K562 (cell line): ENCODE measurements at regions not wholly inside any gene's neighbourhood (a gene's known extent, or its start where the extent isn't known, plus 50 kb on each side); places are given as distances from the start of the nearest gene placed in this dataset.

Experiments used
- ATAC-seq: fragments of 200-7000 bp; cut with Tn5 transposase; 3 replicates; pipeline ENCODE4 v1.9.1; 2020; ENCODE audit warnings: moderate library complexity
- BruUV-seq: library from RNA; stranded (reverse); fragments of 400-500 nt; replicated peaks from 2 replicates; lab custom pipeline; 2021; lab: Mats Ljungman, UMichigan
- CTCF ChIA-PET: fragments of 300-600 bp; formaldehyde crosslinking; extraction: SDS; loops from one replicate; lab custom pipeline; 2021; ENCODE audit warnings: low intra/inter-chr PET ratio; lab: Yijun Ruan, JAX
- POLR2A ChIA-PET: fragments of 300-600, 350-650 bp; sonication (Branson Sonifier 250); formaldehyde crosslinking; extraction: SDS; loops from one replicate; lab custom pipeline; 2021; ENCODE audit warnings: antibody characterized with exemption, inconsistent platforms; lab: Yijun Ruan, JAX
- DNase-seq, 4 experiments: peaks; one replicate each; pipeline versions ENCODE4 v3.0.0 to v3.0.0-alpha.2; 2011 to 2018; ENCODE audit warnings: low spot score in 3 of 4, mixed read lengths in 3 of 4; ENCODE audit errors: extremely low read depth in 1 of 4
- FAIRE-seq: peaks from 2 replicates; lab custom pipeline; 2011; peaks lifted over from hg19 to GRCh38; lab: Jason Lieb, UNC
- H2AFZ ChIP-seq: 2 replicates; pipeline ENCODE4 v1.6.0; 2011; ENCODE audit warnings: low read depth, low read length, control low read depth, inconsistent platforms
- H3K27ac ChIP-seq: fragments of 200-600 bp; 3 replicates; pipeline ENCODE4 v1.8.0; 2011; ENCODE audit warnings: low read depth, mild to moderate bottlenecking, control low read depth, inconsistent platforms, low read length, moderate library complexity, mixed read lengths; ENCODE audit errors: extremely low read depth
- H3K27me3 ChIP-seq, 2 experiments: fragments of 300-600 bp in 1 of 2; 2 replicates in 1 of 2; 3 replicates in 1 of 2; pipeline versions ENCODE4 v1.6.0 to v1.8.0; 2011; ENCODE audit warnings: inconsistent platforms in 2 of 2, low read length in 2 of 2, mild to moderate bottlenecking in 1 of 2, mixed read lengths in 1 of 2, moderate library complexity in 1 of 2; ENCODE audit not compliant: control insufficient read depth in 2 of 2, insufficient read depth in 2 of 2
- H3K36me3 ChIP-seq: fragments of 300-600 bp; 3 replicates; pipeline ENCODE4 v1.8.0; 2011; ENCODE audit warnings: mild to moderate bottlenecking, low read length, inconsistent platforms; ENCODE audit not compliant: control insufficient read depth, insufficient read depth
- H3K4me1 ChIP-seq, 2 experiments: fragments of 200-600 bp in 1 of 2; replicated peaks in 1 of 2; 2 replicates in 1 of 2; 3 replicates in 1 of 2; pipeline versions ENCODE4 v1.5.1 to v1.8.0; 2011; ENCODE audit warnings: inconsistent platforms in 2 of 2, low read length in 2 of 2, mild to moderate bottlenecking in 1 of 2, mixed read lengths in 1 of 2, moderate library complexity in 1 of 2; ENCODE audit not compliant: control insufficient read depth in 2 of 2, insufficient read depth in 2 of 2
- H3K4me2 ChIP-seq: 2 replicates; pipeline ENCODE4 v1.6.1; 2011; ENCODE audit warnings: low read length, control low read depth, inconsistent platforms, mixed read lengths; ENCODE audit not compliant: insufficient read depth
- H3K4me3 ChIP-seq: fragments of 200-600 bp; sonication (generic), shearing (Covaris generic); 2 replicates; pipeline ENCODE4 v1.5.1; 2016; ENCODE audit warnings: control low read depth, inconsistent platforms
- H3K79me2 ChIP-seq: fragments of 200-600 bp; 3 replicates; pipeline ENCODE4 v1.8.0; 2011; ENCODE audit warnings: low read length, inconsistent platforms; ENCODE audit not compliant: control insufficient read depth, insufficient read depth
- H3K9ac ChIP-seq, 2 experiments: 2 replicates each; pipeline versions ENCODE4 v1.6.0 to v1.6.1; 2011; ENCODE audit warnings: low read depth in 2 of 2, low read length in 2 of 2, control low read depth in 1 of 2, inconsistent platforms in 1 of 2, mild to moderate bottlenecking in 1 of 2, mixed read lengths in 1 of 2; ENCODE audit not compliant: insufficient read depth in 1 of 2
- H3K9me1 ChIP-seq: one replicate; pipeline ENCODE4 v1.6.0; 2011; ENCODE audit warnings: inconsistent platforms, mild to moderate bottlenecking, low read length, moderate library complexity; ENCODE audit not compliant: control insufficient read depth, insufficient read depth
- H3K9me3 ChIP-seq: replicated peaks from 2 replicates; pipeline ENCODE4 v1.5.1; 2011; ENCODE audit warnings: low read depth, low read length, inconsistent platforms; ENCODE audit not compliant: control insufficient read depth, insufficient read depth
- H4K20me1 ChIP-seq: replicated peaks from 2 replicates; pipeline ENCODE4 v1.6.1; 2011; ENCODE audit warnings: low read length, inconsistent platforms, mixed read lengths; ENCODE audit not compliant: control insufficient read depth, insufficient read depth
- MTA2 ChIP-seq: fragments of 450-650 bp; IDR thresholded peaks from 2 replicates; pipeline ENCODE4 v1.6.1; 2016; ENCODE audit warnings: low read depth
- MTF1 ChIP-seq: fragments of 250-450 bp; sonication (Bioruptor Pico); IDR thresholded peaks from 2 replicates; pipeline ENCODE4 v1.9.0; 2021; ENCODE audit warnings: moderate library complexity, mild to moderate bottlenecking, inconsistent platforms, borderline replicate concordance
- RBFOX2 ChIP-seq: fragments of 200-400 bp; formaldehyde crosslinking; IDR thresholded peaks from 2 replicates; pipeline ENCODE4 v1.6.1; 2017; ENCODE audit warnings: low read depth, mild to moderate bottlenecking, low read length, moderate library complexity
- RFX5 ChIP-seq: IDR thresholded peaks from 2 replicates; pipeline ENCODE4 v1.6.1; 2011; ENCODE audit warnings: low read depth, mild to moderate bottlenecking, improper control_type of control experiment, low read length
- RHOXF2B ChIP-seq: fragments of 250-450 bp; sonication (Bioruptor Pico); conservative IDR thresholded peaks from 2 replicates; pipeline ENCODE4 v1.5.1; 2021
- TSC22D4 ChIP-seq: fragments of 450-650 bp; IDR thresholded peaks from 2 replicates; pipeline ENCODE4 v1.6.1; 2016; ENCODE audit warnings: missing genetic modification characterization, missing biosample characterization, control low read depth
- WGBS: fragments of 100-300 bp; shearing (Covaris generic); methylation state at CpG from one replicate; pipeline ENCODE4 v1.1.6; 2016; ENCODE audit warnings: low coverage, mixed read lengths; ENCODE audit not compliant: insufficient coverage; ENCODE audit errors: missing lambda C conversion rate; 5-methylcytosine and 5-hydroxymethylcytosine counted together
- in situ Hi-C: fragments of 300-500 bp; cut with MboI; formaldehyde crosslinking; loops from 4 replicates; pipeline ENCODE4 v1.15.0; 2018; ENCODE audit warnings: inconsistent platforms, mixed read lengths
- intact Hi-C: fragments of 100-400 bp; cut with micrococcal nuclease; formaldehyde crosslinking; loops from 2 replicates; pipeline ENCODE4 v1.14.2; 2022
- TF ChIP-seq, protein P1 (sequence below), 2 experiments: fragments of 150-350 bp in 1 of 2; IDR thresholded peaks; 2 replicates each; pipeline ENCODE4 v1.6.1; 2012 to 2016; ENCODE audit warnings: low read depth in 2 of 2, low read length in 2 of 2, mild to moderate bottlenecking in 1 of 2, moderate library complexity in 1 of 2

DNA sequence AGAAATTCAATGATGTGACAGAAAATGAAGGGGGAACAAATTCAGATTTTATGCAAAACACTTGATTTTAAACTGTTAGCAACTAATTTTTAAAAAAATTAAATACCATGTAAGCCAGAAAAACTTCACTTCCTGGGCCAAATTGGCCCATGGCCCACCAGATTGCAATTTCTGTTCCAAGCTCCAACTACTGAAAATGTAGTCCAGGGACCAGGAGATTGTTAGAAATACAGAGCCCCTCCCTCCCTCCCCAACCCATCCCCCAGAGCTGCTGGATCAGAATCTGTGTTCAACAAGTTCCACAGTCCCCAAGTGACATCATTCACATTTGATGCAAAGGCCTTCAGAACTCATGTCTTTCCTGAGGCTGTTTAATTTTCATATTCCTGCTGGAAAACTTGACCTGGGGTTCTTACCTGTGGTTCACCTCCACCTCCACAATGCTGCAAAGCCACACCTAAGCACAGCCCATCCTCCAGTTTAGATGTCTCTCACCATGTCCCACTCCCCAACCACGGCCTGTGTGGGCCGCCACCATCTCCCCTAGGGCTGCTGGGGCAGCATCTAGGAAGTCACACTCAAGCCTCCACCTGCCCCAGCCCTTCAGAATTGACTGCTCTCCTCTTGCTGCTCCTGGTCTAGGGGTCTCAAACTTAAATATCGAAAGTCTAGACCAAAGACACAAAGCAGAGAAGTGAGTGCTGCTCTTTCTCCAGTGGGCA is 482.0 kb downstream of the UQCRFS1 start:
- Histone ChIP-seq H3K79me2 (peaks cover 4% of the 10 kb centered on the region; the same call in 1 of the 3 replicates), H3K27ac (no peak overlapping the region), H3K4me1 (peaks cover 0 to 6% of the 10 kb centered on the region in 2 experiments; a peak in 2 of 5 replicates), H3K9me3 (no peaks in the 10 kb centered on the region), H3K27me3 (no peaks in the 10 kb centered on the region; a peak in 2 of 5 replicates), H3K36me3 (no peaks in the 10 kb centered on the region; the same call in 2 of the 3 replicates), H3K4me2 (no peak overlapping the region), H3K4me3 (no peak overlapping the region), H3K9me1 (no peaks in the 10 kb centered on the region), H4K20me1 (no peaks in the 10 kb centered on the region), H3K9ac (no peak overlapping the region), H2AFZ (no peak overlapping the region)
- in situ Hi-C loops = loop anchor here (10.0 to 25.0 kb wide), 3 partner anchors 144 to 856 kb away; no protein-coding TSS in a partner anchor
- ChIA-PET POLR2A (no interaction called here), CTCF (no interaction called here)
- ATAC-seq (no peak), DNase-seq (no peak), FAIRE-seq (no peak)
- intact Hi-C loops = no loop called here
- BruUV-seq = no TSS peak
- TF ChIP-seq MTF1 (no peak), RHOXF2B (CRISPR knock-in tag) (no peak), RFX5 (no peak), RBFOX2 (no peak), MTA2 (no peak), TSC22D4 (tag) (no peak)
- TF ChIP-seq, protein P1, sequence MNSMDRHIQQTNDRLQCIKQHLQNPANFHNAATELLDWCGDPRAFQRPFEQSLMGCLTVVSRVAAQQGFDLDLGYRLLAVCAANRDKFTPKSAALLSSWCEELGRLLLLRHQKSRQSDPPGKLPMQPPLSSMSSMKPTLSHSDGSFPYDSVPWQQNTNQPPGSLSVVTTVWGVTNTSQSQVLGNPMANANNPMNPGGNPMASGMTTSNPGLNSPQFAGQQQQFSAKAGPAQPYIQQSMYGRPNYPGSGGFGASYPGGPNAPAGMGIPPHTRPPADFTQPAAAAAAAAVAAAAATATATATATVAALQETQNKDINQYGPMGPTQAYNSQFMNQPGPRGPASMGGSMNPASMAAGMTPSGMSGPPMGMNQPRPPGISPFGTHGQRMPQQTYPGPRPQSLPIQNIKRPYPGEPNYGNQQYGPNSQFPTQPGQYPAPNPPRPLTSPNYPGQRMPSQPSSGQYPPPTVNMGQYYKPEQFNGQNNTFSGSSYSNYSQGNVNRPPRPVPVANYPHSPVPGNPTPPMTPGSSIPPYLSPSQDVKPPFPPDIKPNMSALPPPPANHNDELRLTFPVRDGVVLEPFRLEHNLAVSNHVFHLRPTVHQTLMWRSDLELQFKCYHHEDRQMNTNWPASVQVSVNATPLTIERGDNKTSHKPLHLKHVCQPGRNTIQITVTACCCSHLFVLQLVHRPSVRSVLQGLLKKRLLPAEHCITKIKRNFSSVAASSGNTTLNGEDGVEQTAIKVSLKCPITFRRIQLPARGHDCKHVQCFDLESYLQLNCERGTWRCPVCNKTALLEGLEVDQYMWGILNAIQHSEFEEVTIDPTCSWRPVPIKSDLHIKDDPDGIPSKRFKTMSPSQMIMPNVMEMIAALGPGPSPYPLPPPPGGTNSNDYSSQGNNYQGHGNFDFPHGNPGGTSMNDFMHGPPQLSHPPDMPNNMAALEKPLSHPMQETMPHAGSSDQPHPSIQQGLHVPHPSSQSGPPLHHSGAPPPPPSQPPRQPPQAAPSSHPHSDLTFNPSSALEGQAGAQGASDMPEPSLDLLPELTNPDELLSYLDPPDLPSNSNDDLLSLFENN (IDR thresholded peaks at IDR 0.05; ENCODE audit: low read depth in 2 of 2, low read length in 2 of 2) = no peak
- WGBS = 0% methylated on average over 3 of the region's 3 CpGs
